ENCODE measurements at regions not wholly inside any gene's neighbourhood (a gene's known extent, or its start where the extent isn't known, plus 50 kb on each side); places are given as distances from the start of the nearest gene placed in this dataset.

GRCh38 chr10:128421371-128422160 lies 295.3 kb upstream of the MKI67 start:
- TF ChIP-seq CTCF (IDR thresholded peaks at IDR 0.05; ENCODE audit: poor library complexity) (no peak), EZH2 (IDR thresholded peaks at IDR 0.05; ENCODE audit: borderline replicate concordance) (no peak)
